GM19023 (cell line): ENCODE measurements at regions not wholly inside any gene's neighbourhood (a gene's known extent, or its start where the extent isn't known, plus 50 kb on each side); places are given as distances from the start of the nearest gene placed in this dataset.
"Not testable (repeated sequence)": the region's sequence is repeated elsewhere in the genome, so short reads cannot be mapped to it uniquely, and the experiment has no call there.

ENCODE experiments used
- ATAC-seq: cut with Tn5 transposase; IDR thresholded peaks from one replicate; pipeline ENCODE4 v1.9.1; 2021; ENCODE audit warnings: mild to moderate bottlenecking, moderate library complexity; ENCODE audit not compliant: unreplicated experiment

DNA sequence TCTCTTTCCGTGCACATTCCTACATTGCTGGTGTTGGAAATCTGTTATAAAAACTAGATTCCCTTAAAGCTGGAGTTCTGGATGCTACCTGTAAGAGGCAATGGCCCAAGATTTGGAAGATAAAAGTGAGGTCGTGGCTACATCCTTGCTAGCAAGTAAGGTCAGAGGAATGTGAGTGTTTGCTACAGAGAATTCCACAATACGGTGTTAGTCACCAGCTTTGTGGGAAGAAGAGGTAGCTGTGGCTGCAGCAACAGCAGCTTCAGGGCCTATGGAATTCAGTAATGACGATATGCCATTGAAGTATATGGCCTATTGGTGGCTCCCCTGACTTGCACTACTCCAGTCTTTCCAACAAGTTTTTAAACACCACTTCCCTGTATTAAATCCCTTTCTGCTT lies 227.7 kb upstream of the TMEM260 start:
- no peak for ATAC-seq

DNA sequence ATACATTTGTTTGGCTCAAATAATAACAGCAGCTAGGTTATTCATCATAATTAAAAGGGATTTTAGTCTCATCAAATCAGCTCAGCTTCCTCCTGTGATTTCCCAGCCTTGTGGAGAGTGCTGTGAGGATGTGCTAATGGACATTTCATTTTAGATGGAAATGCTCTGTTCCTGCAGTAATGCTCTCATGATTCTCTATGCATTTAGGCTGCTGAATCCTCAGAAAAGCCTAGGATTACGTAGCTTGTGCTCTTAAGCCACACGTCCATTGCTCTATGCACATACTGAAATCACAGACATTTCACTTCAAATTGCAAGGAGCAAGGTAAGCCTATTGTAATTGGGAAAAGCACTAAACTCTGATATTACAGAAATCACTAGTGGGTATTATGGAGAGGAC lies 226.6 kb upstream of the TMEM260 start:
- no peak for ATAC-seq

DNA sequence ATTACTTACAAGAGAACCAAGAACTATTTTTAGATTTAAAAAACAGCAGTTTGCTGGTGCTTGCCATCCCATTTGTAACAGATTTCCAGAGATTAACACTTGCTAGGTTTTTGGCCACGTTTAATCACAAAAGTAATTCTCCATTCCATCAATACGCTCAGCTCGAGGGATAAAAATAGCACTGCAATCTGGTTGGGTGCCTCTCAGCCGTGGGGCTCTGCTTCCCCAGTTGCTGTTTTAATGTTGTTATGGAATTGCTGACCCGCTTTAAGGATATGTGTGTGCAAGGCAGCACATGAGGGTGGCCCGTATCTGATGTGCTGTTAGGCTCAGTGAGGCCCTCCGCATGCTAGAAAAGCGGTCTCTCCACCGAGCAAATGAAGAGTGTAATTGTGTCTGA lies 222.2 kb upstream of the TMEM260 start:
- ATAC-seq = no peak

DNA sequence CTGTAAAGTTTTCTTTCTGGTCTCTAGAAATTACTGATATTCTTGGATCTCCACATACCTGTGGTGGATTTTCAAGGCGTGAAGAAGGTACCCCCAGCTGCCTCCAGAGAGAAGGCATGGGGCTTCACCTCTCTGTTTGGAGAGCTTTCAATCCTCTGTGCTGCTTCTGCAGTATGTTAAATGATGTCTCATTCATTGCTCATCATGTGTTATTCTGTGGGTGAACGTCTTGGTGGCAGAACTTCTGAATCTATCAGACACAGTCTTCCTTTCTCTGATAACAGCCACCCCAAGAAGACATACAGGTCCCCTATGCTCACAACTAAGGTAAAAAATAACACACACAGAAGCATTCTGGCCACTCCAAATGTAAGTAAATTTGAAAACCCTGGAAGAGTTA lies 221.3 kb upstream of the TMEM260 start:
- ATAC-seq = no peak

DNA sequence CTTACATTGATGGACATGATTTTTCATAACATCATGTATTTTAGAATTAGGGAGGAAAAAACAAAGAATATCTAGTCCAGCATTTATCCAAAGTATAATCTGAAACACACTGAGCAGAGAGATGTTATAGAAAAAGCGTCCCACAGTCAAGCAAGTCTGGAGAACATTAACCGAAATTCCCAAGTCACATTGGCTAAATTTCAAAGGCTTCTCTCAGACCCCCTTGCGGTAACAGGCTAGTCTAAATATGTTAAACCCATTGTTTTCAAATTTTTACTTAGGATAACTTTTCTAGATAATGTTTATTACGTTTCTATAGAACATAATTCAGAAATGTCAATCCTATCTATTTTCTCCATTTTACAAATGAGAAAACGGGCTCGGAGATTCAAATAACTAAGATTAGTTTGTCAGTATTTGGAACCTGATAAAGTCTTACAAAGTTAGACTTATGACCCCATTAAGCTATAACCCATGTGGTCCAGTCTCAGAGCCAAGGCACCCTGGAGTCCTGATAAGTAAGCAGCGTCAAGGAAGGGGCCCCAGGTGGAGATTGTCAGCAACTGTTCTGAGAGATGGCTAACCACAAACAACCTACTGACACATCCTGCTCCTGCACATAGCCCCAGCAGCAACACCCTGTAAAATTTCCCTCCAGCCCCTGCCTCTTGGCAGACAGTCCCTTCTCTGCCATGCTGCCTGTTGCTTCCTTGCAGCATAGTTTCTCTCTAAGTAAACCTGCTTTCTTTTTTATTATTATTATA lies 220.6 kb upstream of the TMEM260 start:
- peak; percentile 86 for ATAC-seq

DNA sequence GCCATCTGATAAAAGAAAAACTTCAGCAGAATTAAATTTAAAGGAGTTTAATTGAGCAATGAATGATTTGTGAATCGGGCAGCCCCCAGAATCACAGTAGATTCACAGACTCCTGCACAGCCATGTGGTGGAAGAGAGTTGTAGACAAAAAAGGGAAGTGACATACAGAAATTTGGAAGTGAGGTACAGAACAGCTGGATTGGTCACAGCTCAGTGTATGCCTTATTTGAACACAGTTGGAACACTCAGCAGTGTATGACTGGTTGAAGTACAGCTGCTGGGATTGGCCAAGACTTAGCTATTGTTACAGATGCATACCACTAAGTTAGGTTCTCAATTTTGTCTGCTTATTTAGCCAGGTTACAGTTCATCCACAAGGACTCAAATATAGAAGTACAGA lies 213.9 kb upstream of the TMEM260 start:
- ATAC-seq = not testable (repeated sequence)

DNA sequence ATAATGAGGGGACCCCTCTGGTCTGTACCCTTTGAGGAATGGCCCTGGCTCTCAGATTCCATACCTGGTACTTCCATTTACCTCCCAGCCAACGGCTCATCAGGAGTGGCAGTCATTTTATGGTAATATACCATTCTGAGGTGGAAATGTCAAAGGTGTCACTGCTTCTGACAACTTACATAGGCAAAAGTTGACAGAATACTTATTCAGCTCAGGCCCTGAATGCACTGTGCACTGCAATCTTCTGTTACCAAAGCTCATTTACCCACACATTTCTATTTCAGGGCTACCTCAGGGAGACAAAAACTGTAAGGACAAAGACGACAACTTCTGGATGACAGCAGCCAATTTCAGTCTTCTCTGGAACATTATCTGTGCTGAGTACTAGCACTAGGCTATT lies 212.2 kb upstream of the TMEM260 start:
- ATAC-seq = no peak

DNA sequence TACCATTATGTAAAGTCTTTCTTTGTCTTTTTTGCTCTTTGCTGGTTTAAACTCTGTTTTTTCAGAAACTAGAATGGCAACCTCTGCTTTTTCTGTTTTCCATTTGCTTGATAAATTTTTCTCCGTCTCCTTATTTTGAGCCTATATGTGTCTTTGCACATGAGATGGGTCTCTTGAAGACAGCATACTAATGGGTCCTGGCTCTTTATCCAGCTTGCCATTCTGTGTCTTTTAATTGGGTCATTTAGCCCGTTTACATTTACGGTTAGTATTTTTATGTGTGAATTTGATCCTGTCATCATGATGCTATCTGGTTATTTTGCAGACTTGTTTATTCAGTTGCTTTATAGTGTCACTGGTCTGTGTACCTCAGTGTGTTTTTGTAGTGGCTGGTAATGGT lies 207.9 kb upstream of the TMEM260 start:
- ATAC-seq = no peak

DNA sequence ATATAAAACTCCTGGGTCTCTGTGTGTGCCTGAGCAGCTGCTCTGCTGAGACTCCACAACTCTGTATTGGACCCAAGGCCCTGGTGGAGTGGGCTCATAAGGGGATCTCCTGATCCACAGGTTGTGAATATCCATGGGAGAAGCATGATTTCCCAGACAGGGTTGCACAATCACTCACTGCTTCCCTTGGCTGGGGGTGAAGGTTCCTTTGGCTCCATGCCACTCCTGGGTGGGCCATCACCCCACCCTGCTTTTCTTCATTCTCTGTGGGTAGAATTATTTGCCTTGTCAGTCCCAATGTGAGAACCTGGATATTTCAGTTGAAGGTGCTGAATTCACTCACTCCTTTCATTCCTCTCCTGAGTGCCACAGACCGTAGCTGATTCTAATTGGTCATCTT lies 205.2 kb upstream of the TMEM260 start:
- no peak for ATAC-seq

DNA sequence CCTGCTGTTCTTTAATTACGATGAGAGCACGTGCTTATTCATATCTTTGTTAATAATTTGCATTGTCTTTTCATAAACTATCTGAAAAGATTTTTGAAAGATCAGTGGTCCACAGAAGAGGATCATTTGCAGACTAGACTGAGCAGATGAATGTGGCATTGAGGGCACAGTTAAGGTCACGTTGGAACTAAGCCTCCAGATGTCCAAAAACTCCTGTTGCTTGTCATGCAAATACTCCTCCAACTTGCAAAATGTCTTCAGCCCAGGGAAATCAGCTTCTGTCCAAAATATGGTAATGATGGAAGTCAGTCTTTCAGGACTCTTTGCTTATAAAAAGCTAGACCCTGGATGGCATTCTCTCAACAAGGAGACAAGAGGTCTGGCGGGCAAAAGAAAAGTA lies 201.6 kb upstream of the TMEM260 start:
- no peak for ATAC-seq

DNA sequence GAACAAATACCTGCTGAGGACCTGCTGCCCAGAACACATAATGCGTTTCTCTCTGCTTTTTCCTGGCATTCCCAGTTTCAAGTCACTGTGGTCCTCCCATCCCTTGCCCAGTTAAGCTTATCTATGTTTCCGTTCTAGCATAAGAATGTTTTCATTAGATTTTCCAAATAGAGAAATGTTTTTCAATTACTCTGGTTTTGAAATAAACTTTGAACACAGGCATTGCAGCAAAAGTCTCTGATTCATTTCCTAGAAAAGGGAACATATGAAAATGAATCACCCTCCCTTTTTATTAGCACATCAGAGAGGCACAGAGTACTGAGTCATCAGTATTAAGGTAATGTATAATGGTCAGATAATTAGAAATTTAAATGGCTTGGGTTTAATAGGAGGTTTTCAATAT lies 201.1 kb upstream of the TMEM260 start:
- no peak for ATAC-seq

DNA sequence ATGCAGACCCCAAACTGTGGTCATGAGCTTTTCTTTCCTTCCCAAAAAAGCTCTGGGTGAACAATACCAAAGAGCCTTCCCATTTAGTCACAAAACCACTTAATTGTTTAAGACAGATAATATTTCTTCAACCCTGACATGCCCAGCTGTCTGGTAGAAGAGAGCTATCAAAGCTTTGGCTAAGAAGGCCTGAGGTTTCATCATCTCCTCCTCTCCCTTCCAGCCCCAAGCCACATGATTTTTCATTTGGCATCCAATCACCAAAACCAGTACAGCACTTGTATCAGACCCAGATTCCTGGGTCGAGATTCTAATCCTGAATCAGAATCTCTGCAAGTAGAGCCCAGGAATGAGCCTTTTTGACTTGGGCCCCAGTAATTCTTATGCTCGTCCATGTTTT lies 199.6 kb upstream of the TMEM260 start:
- no peak for ATAC-seq

DNA sequence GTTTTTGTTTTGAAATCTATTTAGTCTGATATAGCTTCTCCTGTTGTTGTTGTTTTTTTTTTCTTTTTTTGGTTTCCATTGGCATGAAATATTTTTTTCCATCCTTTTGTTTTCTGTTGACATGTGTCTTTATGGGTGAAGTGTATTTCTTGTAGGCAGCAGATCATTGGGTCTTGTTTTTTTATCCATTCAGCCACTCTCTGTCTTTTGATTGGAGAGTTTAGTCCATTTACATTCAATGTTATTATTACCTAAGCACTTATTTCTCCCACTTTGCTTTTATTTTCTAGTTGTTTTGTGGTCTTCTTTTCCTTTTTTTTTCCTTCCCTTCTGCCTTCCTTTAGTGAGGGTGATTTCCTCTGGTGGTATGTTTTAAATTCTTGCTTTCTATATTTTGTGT lies 193.6 kb upstream of the TMEM260 start:
- no peak for ATAC-seq

DNA sequence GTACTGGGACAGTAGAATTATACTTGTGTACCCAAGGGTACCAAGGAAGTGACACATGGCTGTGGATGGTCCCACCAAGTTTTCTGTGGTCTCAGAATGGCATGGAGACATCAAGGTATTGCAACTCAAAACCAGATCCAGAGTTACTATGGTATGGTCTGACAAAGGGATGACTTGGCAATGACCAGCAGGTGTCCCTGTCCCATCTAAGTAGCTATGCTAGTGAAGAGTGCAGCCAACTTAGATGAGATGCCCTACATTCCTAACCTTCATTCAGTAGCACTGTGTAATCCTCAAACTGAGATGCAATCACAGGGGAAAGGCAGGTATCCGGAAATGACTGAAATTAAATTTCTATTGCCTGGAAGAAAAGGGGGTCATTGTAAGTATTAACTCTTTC lies 188.7 kb upstream of the TMEM260 start:
- no peak for ATAC-seq

DNA sequence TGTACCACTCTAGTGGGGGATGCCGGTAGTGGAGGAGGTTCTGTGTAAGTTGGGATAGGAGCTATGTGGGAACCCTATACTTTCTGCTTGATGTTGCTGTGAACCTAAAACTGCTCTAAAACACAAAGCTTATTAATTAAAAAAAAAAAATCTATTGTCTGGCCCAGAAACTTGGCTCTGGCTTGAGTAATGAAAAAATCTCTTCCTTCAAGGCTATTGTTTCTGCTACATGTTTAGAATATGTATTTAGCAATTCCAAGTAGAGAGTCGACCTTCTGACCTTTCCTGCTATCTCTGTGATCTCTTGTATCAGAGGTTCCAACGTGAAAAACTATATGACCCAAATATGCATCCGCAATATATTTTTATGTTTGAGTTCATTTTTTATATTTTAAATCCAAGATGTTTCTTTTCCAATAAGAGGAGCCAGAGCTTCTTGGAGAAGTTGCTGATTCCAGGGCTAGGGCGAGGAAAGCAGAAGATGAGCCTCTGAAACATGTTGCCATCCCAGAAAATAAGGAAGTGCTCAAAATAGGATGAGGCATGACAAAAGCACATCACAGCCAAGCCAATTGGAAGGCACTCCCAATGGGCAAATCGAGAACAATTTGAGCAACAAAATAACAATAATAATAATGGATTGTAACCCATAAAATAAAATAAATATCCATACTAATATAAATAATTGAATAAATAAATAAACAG lies 184.6 kb upstream of the TMEM260 start:
- no peak for ATAC-seq

DNA sequence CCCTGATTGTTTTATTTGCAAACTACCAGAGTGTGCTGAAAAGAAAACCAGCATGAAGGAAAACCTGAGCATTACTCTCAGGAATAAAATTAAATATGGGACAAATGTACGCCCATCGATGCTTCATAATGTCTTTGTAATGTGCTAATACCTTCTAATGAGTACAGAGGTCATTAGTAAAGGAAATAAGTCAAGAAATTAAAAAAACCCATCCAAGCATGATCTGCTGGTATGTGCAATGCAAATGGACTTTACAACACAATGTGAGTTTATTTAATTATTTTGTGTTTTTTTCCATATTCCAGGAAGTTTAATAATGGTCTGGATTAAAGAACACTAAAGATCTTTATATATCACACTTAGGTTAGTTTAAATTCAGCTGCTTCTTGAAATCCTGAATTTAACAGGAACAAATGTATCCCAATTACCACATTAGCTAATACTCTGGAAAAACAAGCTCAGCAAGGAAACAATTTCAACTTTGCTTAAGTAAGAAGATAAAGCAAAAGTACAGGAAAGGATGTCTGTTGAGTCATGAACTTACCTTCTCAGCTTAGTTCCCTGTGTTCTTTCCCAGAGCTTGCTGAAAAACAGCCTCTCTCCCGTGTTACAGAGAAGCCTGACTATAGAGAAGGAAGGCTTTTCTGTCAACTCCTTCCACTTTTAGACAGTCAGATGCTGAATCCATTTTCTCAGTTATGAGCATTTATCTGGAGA lies 179.3 kb upstream of the TMEM260 start:
- ATAC-seq = no peak

DNA sequence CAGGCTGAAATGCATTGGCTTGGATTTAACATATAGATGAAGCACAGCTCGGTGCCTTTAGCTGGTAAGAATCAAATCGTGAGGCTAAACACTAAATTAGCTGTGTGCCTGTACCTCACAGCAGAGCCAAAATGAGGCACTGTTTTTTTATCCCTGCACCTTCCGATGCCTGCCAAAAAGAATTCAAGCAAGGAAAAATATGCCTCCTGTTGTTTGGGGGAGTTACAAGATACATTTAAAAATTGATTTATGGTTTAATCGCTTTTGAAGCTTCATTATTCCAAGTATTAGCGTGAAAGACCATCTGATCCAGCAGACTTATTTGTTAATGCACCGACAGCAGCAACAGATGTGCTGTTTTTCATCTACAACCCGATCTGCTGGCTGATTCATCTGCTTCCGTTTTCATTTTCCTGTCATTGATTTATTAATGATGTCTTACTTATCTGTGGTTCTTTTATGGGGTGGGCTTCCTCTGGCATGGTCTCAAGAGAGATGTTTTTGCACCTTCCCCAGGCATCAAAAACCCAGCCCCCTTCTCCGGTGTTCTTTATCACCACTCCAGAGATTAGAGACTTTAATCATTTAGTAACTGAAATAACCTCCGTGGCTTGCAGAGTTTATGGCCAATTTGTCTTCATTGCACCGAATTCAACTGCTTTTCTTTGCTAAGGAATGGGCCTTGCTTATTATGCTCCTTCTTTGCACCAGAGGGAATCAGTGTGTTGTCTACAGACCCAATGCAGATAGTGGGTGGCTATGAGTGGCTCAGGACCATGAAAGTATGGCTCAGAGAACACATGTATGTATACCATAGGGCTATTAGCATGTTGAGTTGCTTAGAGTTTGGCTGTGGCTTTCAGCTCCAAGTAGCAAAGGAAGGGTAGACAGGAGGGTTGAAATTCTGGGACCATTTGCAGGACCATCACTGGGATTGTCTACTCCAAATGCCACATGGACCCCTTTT lies 166.8 kb upstream of the TMEM260 start:
- ATAC-seq = no peak

DNA sequence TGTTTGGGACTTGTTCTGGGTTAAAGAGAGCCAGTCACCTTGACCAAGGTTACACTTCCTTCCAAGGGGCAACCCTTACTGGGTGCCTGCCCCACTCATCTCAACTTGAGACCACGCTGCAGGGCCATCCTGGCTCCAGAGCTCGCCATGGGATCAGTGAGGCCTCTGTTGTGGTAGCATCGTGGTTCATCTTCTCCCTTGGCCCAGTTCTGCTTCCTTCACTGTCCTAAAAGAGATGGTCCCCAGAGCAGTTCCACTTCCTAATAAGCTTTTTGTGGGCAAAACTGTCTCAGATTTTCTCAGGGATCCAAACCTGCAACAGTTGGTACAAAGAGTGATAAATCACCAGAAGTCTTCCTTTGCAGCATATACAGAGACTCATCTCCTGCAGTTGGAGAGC lies 165.9 kb upstream of the TMEM260 start:
- ATAC-seq = no peak

DNA sequence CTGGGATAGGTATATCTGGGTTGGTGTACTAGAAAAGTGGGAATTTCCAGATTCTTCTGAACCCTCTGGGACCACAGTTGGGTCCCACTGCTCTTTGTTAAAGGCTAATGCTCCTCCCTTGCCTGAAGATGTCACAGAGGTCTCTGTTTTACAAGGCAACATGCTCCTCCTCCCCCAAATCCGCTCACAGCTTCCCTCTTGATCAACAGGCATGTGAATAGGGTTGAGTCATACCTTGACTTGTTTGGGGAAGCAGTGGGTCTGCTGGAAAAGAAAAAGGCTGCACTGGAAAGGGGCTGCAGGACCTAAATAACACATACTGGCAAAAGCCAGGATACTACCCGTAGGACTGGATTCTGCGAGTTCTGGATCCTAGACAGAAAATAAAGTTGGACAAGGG lies 165.4 kb upstream of the TMEM260 start:
- ATAC-seq = no peak

DNA sequence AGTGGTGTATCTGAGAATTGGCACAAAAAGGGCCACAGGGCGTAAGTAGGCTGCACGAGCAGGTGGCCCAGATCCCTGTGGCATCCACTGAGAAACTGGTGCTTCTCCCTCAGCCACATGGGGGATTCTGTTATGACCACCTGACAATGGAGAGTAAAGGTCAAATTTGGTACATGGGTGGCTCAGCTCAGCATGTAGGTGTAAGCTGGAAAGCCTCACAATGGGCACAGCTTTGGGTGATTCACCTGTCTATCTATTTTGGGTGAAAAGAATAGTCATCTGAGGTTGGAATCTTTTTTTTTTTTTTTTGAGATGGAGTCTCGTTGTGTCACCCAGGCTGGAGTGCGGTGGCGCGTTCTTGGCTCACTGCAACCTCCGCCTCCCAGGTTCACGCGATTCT lies 163.4 kb upstream of the TMEM260 start:
- ATAC-seq = no peak

DNA sequence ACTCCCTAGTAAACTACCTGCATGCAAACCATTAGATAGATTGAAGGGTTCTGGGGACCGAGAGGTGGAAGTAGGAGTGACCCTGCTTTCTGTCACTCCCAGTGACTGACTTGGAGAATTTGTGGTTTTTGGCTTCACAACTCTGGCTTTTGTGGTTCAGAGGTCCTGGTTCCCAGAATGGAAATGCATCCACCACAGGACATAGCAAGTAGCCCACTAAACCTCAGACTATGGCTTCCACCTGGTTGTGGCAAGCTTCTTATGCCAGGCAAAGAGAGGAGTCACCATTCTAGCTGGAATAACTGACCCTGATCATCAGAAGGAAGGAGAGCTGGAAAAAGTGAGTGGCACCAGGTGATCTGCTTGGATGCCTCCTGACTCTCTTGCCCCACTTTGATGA lies 162.4 kb upstream of the TMEM260 start:
- ATAC-seq = no peak
